Gastrocnemius medialis (tissue), 4 donors: ENCODE measurements at regions not wholly inside any gene's neighbourhood (a gene's known extent, or its start where the extent isn't known, plus 50 kb on each side); places are given as distances from the start of the nearest gene placed in this dataset.

ENCODE experiments used
- ATAC-seq, 2 donors: fragments of 150-250 bp; one replicate each; pipeline ENCODE4 v1.9.1; 2016
- DNase-seq, 2 donors: peaks; one replicate each; pipeline ENCODE4 v3.0.0-alpha.2; 2019
- H3K27ac ChIP-seq, 4 donors: fragments of 200-600 bp; sonication (generic); 1 replicate in 1 of 4; 2 replicates in 3 of 4; pipeline ENCODE4 v1.5.1; 2016 to 2018; ENCODE audit warnings: mild to moderate bottlenecking in 2 of 4, moderate library complexity in 1 of 4
- H3K27me3 ChIP-seq, 3 donors: fragments of 200-600 bp; sonication (generic) in 2 of 3; 1 replicate in 1 of 3; 2 replicates in 2 of 3; pipeline versions ENCODE4 v1.5.1 to v1.6.0; 2016 to 2019; ENCODE audit warnings: mild to moderate bottlenecking in 1 of 3, moderate library complexity in 1 of 3
- H3K36me3 ChIP-seq, 2 donors: fragments of 200-600 bp; sonication (generic) in 1 of 2; one replicate each; pipeline ENCODE4 v1.5.1; 2017 to 2018
- H3K4me1 ChIP-seq, 2 donors: fragments of 200-600 bp; sonication (generic) in 1 of 2; one replicate each; pipeline ENCODE4 v1.5.1; 2016 to 2017; ENCODE audit warnings: mild to moderate bottlenecking in 2 of 2
- H3K4me3 ChIP-seq, 4 donors: fragments of 200-600 bp; sonication (generic) in 3 of 4; 1 replicate in 1 of 4; 2 replicates in 3 of 4; pipeline ENCODE4 v1.5.1; 2016 to 2019; ENCODE audit warnings: mild to moderate bottlenecking in 2 of 4
- H3K9me3 ChIP-seq, 3 donors: fragments of 200-600 bp; sonication (generic) in 2 of 3; 1 replicate in 1 of 3; 2 replicates in 2 of 3; pipeline ENCODE4 v1.5.1; 2016 to 2019
- POLR2A ChIP-seq, 2 donors: fragments of 450-650 bp; IDR thresholded peaks; one replicate each; pipeline ENCODE4 v1.6.1; 2017; ENCODE audit warnings: antibody characterized with exemption in 2 of 2, mild to moderate bottlenecking in 2 of 2, moderate library complexity in 2 of 2
- in situ Hi-C, 4 donors: fragments of 200-750 bp; cut with MboI; loops; one replicate each; pipeline versions ENCODE4 v1.15.0 to v1.8.0; 2017; ENCODE audit warnings: low sequenced_read_pairs in 4 of 4
- intact Hi-C: fragments of 100-400 bp; cut with DNase I; formaldehyde crosslinking; loops from one replicate; pipeline ENCODE4 v1.15.1; 2023; ENCODE audit warnings: low total_unique reads
- TF ChIP-seq, protein P1 (sequence below), 5 experiments: fragments of 450-650 bp in 3 of 5; fragments of 200-600 bp in 2 of 5; sonication (generic) in 2 of 5; IDR thresholded peaks in 4 of 5; conservative IDR thresholded peaks in 1 of 5; 1 replicate in 4 of 5; 2 replicates in 1 of 5; pipeline ENCODE4 v1.5.1; 2016 to 2019; ENCODE audit warnings: antibody characterized with exemption in 5 of 5, mild to moderate bottlenecking in 3 of 5, moderate library complexity in 3 of 5

DNA sequence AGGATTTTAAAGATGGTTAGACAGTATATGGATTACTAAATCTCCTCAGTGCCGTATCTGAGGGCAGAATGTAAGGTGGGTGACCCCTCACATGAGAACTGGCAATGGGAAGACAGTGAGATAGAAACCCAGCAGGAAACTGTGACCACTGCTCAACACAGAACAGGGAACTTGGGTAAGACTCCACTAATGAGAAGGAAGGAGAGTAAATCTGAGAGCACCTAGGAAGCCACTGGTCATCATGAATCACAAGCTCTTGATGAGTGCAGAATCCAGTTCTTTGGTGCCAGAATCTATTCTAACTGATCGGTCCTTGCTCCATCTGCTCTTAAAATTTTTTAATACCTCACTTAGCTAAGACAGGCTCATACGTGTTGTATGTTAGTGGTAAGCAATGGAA lies 261.8 kb downstream of the KLF12 start:
- Histone ChIP-seq H3K4me1 (no peaks in the 10 kb centered on the region), H3K27ac (no peak overlapping the region), H3K9me3 (no peaks in the 10 kb centered on the region), H3K36me3 (no peaks in the 10 kb centered on the region), H3K27me3 (no peaks in the 10 kb centered on the region), H3K4me3 (no peak overlapping the region)
- ATAC-seq, result no peak
- in situ Hi-C loops (no loop called here), intact Hi-C loops (no loop called here)
- TF ChIP-seq, protein P1, sequence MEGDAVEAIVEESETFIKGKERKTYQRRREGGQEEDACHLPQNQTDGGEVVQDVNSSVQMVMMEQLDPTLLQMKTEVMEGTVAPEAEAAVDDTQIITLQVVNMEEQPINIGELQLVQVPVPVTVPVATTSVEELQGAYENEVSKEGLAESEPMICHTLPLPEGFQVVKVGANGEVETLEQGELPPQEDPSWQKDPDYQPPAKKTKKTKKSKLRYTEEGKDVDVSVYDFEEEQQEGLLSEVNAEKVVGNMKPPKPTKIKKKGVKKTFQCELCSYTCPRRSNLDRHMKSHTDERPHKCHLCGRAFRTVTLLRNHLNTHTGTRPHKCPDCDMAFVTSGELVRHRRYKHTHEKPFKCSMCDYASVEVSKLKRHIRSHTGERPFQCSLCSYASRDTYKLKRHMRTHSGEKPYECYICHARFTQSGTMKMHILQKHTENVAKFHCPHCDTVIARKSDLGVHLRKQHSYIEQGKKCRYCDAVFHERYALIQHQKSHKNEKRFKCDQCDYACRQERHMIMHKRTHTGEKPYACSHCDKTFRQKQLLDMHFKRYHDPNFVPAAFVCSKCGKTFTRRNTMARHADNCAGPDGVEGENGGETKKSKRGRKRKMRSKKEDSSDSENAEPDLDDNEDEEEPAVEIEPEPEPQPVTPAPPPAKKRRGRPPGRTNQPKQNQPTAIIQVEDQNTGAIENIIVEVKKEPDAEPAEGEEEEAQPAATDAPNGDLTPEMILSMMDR (IDR thresholded peaks at IDR 0.05 in 4 of 5, conservative IDR thresholded peaks at IDR 0.05 in 1 of 5), result no peak
- TF ChIP-seq POLR2A (IDR thresholded peaks at IDR 0.05), result no peak
- DNase-seq, result no peak

DNA sequence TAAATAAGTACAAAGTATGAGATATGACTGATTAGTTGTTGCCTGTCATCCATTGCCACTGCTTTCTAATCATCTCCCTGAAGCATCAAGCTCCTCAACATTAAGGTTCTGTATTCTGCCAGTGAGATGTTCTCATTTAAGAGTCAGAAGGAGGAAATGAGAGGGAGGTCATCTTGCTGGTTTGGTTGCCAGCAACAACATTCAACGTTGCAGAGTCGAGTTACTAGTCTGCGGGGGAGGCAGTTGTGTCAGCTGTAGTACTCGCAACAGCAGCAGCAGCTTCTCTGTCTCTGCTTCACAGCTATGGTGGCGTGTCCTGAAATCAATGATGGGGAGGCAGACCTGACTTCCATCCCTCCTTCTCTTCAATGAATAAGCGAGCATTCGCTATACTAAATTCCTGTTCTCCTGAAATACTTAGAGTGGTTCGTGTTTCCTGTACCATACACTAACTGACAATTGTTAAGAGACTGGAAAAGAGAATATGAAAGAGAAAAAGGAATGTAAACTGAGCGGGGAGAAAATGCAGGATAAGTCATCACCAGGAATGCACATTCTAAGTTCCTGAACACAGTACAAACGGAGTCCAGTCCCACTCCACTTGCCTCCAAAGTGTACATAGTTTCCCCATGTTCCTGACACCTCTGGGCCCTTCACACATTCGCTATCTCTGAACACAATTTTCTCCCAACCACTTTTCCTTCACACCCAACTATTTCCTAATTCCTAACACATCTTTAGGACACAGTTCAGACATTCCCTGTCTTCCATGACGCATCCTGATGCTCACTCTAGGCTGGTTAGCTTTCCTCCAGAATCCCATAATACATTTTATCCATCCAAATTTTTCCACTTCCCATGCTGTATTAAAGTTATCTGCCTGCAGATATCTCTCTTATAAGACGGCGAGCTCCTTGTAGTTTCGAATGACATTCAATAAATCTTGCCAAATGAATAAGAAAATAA lies 263.0 kb downstream of the KLF12 start:
- Histone ChIP-seq H3K27me3 (no peaks in the 10 kb centered on the region), H3K9me3 (no peaks in the 10 kb centered on the region), H3K4me3 (no peak overlapping the region), H3K27ac (no peak overlapping the region), H3K4me1 (no peaks in the 10 kb centered on the region), H3K36me3 (no peaks in the 10 kb centered on the region)
- no peak for ATAC-seq
- intact Hi-C loops, result no loop called here
- in situ Hi-C loops, result no loop called here
- TF ChIP-seq POLR2A (IDR thresholded peaks at IDR 0.05), result no peak
- TF ChIP-seq, protein P1 (IDR thresholded peaks at IDR 0.05 in 4 of 5, conservative IDR thresholded peaks at IDR 0.05 in 1 of 5), result no peak
- no peak for DNase-seq

DNA sequence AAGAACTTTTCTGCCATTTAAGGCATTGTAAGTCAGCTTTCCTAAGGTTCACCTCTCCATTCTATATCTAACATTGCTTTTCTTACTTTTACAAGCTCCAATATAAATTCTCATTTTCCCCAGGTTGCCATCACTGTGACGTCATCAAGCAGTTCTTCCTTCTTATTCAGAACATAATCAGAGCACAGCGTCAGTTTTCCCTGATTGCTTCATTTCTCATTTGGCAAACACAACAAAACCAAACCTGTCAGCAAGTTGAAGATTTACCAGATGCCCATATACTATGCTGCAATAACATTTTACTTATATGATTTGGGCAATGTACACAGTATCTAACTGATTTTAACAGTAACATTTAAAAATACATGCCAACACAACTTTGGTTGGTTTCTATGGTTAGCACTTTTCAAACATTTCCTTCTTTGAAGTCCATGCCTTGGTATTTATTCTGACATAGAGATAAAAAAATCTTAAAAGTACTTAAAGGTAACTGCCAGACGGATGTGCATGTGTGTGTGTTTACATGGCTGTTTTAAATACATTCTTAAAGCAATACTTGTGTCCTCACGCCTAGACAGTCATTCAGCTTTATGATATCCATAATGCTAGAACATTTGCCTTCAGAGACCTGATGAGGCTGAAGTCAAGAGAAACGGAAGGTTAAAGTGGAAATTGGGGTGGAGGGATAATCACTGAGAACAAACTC lies 264.0 kb downstream of the KLF12 start:
- Histone ChIP-seq H3K36me3 (no peaks in the 10 kb centered on the region), H3K27me3 (no peaks in the 10 kb centered on the region), H3K9me3 (no peaks in the 10 kb centered on the region), H3K4me1 (peaks cover 0 to 2% of the 10 kb centered on the region in 2 donors), H3K27ac (no peak overlapping the region), H3K4me3 (no peak overlapping the region)
- TF ChIP-seq, protein P1 (IDR thresholded peaks at IDR 0.05 in 4 of 5, conservative IDR thresholded peaks at IDR 0.05 in 1 of 5), result no peak
- TF ChIP-seq POLR2A (IDR thresholded peaks at IDR 0.05), result no peak
- DNase-seq, result no peak
- ATAC-seq, result no peak
- intact Hi-C loops, result no loop called here
- in situ Hi-C loops, result no loop called here

DNA sequence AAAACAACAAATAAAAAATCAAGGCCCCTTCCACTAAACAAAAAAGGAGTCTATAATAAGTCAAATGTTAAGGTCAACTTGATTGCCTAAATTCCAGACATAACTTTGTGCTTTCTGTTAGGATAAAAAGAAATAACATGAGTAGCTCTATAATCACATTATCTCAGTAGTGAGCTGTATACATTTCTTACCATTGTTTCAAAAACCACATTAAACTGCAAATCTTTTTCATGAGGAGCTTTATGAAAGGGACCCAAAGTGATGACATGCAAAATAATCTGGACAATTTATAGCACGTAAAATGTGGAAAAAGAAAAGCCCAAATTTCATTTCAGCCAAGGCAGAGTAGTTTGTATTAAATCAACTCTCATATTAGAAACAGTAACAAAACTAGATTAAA lies 269.2 kb downstream of the KLF12 start:
- H3K36me3 ChIP-seq, result no peaks in the 10 kb centered on the region
- peaks cover 0 to 4% of the 10 kb centered on the region in 2 donors for H3K4me1 ChIP-seq
- H3K9me3 ChIP-seq, result no peaks in the 10 kb centered on the region
- TF ChIP-seq POLR2A (IDR thresholded peaks at IDR 0.05), result no peak
- TF ChIP-seq, protein P1 (IDR thresholded peaks at IDR 0.05 in 4 of 5, conservative IDR thresholded peaks at IDR 0.05 in 1 of 5), result no peak
- intact Hi-C loops (no loop called here), in situ Hi-C loops (no loop called here)
- H3K27ac ChIP-seq, result no peak overlapping the region
- DNase-seq (no peak), ATAC-seq (no peak)
- no peaks in the 10 kb centered on the region for H3K27me3 ChIP-seq
- no peak overlapping the region for H3K4me3 ChIP-seq
